Mammary epithelial cell (primary cell): ENCODE measurements at regions not wholly inside any gene's neighbourhood (a gene's known extent, or its start where the extent isn't known, plus 50 kb on each side); places are given as distances from the start of the nearest gene placed in this dataset.
"Not testable (repeated sequence)": the region's sequence is repeated elsewhere in the genome, so short reads cannot be mapped to it uniquely, and the experiment has no call there.

Source experiments
- CTCF ChIP-seq, 2 donors: IDR thresholded peaks in 1 of 2; conservative IDR thresholded peaks in 1 of 2; 2 replicates each; pipeline ENCODE4 v1.5.1; 2011 to 2012; ENCODE audit warnings: inconsistent platforms in 2 of 2, low read length in 2 of 2, mild to moderate bottlenecking in 2 of 2, control low read depth in 1 of 2, low read depth in 1 of 2; ENCODE audit not compliant: insufficient read depth in 1 of 2; ENCODE audit errors: extremely low read depth in 1 of 2
- EZH2 ChIP-seq: IDR thresholded peaks from 2 replicates; pipeline ENCODE4 v1.6.1; 2012; ENCODE audit warnings: low read length, inconsistent platforms, borderline replicate concordance

- TF ChIP-seq EZH2; CTCF (conservative IDR thresholded peaks at IDR 0.05 in 1 of 2, IDR thresholded peaks at IDR 0.05 in 1 of 2; ENCODE audit: extremely low read depth in 1 of 2, insufficient read depth in 1 of 2, low read depth in 1 of 2, low read length in 2 of 2): not testable (repeated sequence)
These were observed 62.3 kb upstream of the PLGLB2 start for GRCh38 chr2:87685558-87685957.
